ENCODE measurements at regions not wholly inside any gene's neighbourhood (a gene's known extent, or its start where the extent isn't known, plus 50 kb on each side); places are given as distances from the start of the nearest gene placed in this dataset.

DNA sequence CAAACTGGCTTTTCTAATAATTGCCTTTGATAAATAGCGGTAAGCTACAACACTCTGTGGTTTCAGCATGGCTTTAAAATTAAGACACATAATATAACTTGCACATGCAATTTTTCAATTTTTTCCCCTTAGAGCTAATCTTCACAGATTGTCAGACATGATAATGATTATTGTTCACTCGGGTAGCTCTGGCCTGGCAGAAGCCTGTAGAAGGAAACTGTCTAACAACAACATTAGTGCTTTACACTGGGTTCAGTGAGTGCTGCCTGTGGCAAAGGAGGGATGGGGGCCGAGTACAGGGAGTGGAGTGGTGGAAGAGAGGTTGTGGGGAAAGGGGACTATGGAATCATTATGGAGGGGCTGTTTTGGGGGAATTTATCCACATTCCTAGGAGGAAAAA lies 67.2 kb upstream of the AUTS2 start:
- no peaks in the 10 kb centered on the region for H3K9me3 ChIP-seq (ENCODE audit: control insufficient read depth, insufficient read depth, low read depth, low read length)
- POLR2A ChIA-PET = no interaction called here
- TF ChIP-seq ZNF311 (tag by site-specific recombination; IDR thresholded peaks at IDR 0.05; ENCODE audit: borderline replicate concordance) = no peak
- no peak for TF ChIP-seq ZNF777 (tag by site-specific recombination; IDR thresholded peaks at IDR 0.05; ENCODE audit: borderline replicate concordance)
- no peak for TF ChIP-seq ZNF121 (tag by site-specific recombination; IDR thresholded peaks at IDR 0.05)
- TF ChIP-seq ZNF16 (tag by site-specific recombination; IDR thresholded peaks at IDR 0.05; ENCODE audit: low read depth) = no peak
- no peak for TF ChIP-seq KLF10 (tag by site-specific recombination; IDR thresholded peaks at IDR 0.05)
- TF ChIP-seq ZNF175 (tag by site-specific recombination; IDR thresholded peaks at IDR 0.05) = no peak
- TF ChIP-seq WT1 (tag by site-specific recombination; IDR thresholded peaks at IDR 0.05) = no peak
- TF ChIP-seq ZNF48 (tag by site-specific recombination; IDR thresholded peaks at IDR 0.05) = no peak
- no peak for TF ChIP-seq ZNF248 (tag by site-specific recombination; IDR thresholded peaks at IDR 0.05)
- TF ChIP-seq ZNF629 (tag by site-specific recombination; IDR thresholded peaks at IDR 0.05) = no peak
- no peak for TF ChIP-seq KLF1 (tag by site-specific recombination; IDR thresholded peaks at IDR 0.05)
- TF ChIP-seq, protein P1, sequence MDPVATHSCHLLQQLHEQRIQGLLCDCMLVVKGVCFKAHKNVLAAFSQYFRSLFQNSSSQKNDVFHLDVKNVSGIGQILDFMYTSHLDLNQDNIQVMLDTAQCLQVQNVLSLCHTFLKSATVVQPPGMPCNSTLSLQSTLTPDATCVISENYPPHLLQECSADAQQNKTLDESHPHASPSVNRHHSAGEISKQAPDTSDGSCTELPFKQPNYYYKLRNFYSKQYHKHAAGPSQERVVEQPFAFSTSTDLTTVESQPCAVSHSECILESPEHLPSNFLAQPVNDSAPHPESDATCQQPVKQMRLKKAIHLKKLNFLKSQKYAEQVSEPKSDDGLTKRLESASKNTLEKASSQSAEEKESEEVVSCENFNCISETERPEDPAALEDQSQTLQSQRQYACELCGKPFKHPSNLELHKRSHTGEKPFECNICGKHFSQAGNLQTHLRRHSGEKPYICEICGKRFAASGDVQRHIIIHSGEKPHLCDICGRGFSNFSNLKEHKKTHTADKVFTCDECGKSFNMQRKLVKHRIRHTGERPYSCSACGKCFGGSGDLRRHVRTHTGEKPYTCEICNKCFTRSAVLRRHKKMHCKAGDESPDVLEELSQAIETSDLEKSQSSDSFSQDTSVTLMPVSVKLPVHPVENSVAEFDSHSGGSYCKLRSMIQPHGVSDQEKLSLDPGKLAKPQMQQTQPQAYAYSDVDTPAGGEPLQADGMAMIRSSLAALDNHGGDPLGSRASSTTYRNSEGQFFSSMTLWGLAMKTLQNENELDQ (tag by site-specific recombination; IDR thresholded peaks at IDR 0.05; ENCODE audit: low read depth) = no peak
- TF ChIP-seq PRDM1 (tag by site-specific recombination; IDR thresholded peaks at IDR 0.05) = no peak
- TF ChIP-seq ZFHX2 (tag by site-specific recombination; conservative IDR thresholded peaks at IDR 0.05) = no peak
- no peak for TF ChIP-seq ZNF549 (tag by site-specific recombination; IDR thresholded peaks at IDR 0.05)
- no peak overlapping the region for H3K4me3 ChIP-seq (ENCODE audit: low read depth, low read length)
- no peak overlapping the region for H3K27ac ChIP-seq (ENCODE audit: extremely low read depth, low read depth, low read length)
- H3K36me3 ChIP-seq (ENCODE audit: control insufficient read depth in 2 of 2, insufficient read depth in 1 of 2, low read length in 2 of 2) = no peaks in the 10 kb centered on the region
- H3K4me1 ChIP-seq (ENCODE audit: control insufficient read depth, insufficient read depth, low read length) = no peaks in the 10 kb centered on the region
- CTCF ChIA-PET = interaction anchor here (0.6 kb wide), 1 partner anchor 298 kb away, joined by 3 read pairs; no protein-coding TSS in a partner anchor

DNA sequence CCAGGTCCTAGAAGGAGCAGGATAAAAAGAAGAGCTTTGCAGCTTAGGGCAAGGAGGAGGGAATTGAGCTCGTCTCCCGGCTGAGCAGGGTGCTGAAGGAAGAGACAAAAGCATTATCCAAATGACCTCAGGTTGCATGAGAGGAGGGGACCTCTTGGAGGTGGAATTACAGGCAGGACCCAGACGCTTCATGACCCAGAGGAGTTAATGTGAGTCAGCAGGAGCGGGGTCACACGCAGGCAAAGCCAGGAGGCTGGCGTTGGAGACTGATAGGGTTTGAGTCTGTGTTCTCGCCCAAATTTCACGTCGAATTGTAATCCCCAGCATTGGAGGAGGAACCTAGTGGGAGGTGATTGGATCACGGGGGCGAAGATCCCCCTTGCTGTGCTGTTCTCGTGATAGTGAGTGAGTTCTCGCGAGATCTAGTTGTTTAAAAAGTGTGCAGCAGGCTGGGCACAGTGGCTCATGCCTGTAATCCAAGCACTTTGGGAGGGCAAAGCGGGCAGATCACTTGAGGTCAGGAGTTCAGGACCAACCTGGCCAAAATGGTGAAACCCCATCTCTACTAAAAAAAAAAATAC lies 63.7 kb upstream of the AUTS2 start:
- H3K9me3 ChIP-seq (ENCODE audit: control insufficient read depth, insufficient read depth, low read depth, low read length) = no peaks in the 10 kb centered on the region
- no peak overlapping the region for H3K27ac ChIP-seq (ENCODE audit: extremely low read depth, low read depth, low read length)
- ChIA-PET POLR2A (no interaction called here), CTCF (interaction anchor here (0.6 kb wide), 1 partner anchor 287 kb away, joined by 3 read pairs; no protein-coding TSS in a partner anchor)
- H3K4me1 ChIP-seq (ENCODE audit: control insufficient read depth, insufficient read depth, low read length) = no peaks in the 10 kb centered on the region
- H3K36me3 ChIP-seq (ENCODE audit: control insufficient read depth in 2 of 2, insufficient read depth in 1 of 2, low read length in 2 of 2) = no peaks in the 10 kb centered on the region
- no peak overlapping the region for H3K4me3 ChIP-seq (ENCODE audit: low read depth, low read length)
- TF ChIP-seq ZNF707 (tag by site-specific recombination; IDR thresholded peaks at IDR 0.05) = no peak
- TF ChIP-seq, protein P2, sequence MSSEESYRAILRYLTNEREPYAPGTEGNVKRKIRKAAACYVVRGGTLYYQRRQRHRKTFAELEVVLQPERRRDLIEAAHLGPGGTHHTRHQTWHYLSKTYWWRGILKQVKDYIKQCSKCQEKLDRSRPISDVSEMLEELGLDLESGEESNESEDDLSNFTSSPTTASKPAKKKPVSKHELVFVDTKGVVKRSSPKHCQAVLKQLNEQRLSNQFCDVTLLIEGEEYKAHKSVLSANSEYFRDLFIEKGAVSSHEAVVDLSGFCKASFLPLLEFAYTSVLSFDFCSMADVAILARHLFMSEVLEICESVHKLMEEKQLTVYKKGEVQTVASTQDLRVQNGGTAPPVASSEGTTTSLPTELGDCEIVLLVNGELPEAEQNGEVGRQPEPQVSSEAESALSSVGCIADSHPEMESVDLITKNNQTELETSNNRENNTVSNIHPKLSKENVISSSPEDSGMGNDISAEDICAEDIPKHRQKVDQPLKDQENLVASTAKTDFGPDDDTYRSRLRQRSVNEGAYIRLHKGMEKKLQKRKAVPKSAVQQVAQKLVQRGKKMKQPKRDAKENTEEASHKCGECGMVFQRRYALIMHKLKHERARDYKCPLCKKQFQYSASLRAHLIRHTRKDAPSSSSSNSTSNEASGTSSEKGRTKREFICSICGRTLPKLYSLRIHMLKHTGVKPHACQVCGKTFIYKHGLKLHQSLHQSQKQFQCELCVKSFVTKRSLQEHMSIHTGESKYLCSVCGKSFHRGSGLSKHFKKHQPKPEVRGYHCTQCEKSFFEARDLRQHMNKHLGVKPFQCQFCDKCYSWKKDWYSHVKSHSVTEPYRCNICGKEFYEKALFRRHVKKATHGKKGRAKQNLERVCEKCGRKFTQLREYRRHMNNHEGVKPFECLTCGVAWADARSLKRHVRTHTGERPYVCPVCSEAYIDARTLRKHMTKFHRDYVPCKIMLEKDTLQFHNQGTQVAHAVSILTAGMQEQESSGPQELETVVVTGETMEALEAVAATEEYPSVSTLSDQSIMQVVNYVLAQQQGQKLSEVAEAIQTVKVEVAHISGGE (tag by site-specific recombination; conservative IDR thresholded peaks at IDR 0.05; ENCODE audit: low read depth) = no peak
- no peak for TF ChIP-seq ZBTB1 (tag by site-specific recombination; IDR thresholded peaks at IDR 0.05)
- TF ChIP-seq, protein P3, sequence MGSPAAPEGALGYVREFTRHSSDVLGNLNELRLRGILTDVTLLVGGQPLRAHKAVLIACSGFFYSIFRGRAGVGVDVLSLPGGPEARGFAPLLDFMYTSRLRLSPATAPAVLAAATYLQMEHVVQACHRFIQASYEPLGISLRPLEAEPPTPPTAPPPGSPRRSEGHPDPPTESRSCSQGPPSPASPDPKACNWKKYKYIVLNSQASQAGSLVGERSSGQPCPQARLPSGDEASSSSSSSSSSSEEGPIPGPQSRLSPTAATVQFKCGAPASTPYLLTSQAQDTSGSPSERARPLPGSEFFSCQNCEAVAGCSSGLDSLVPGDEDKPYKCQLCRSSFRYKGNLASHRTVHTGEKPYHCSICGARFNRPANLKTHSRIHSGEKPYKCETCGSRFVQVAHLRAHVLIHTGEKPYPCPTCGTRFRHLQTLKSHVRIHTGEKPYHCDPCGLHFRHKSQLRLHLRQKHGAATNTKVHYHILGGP (tag by site-specific recombination; IDR thresholded peaks at IDR 0.05) = no peak
- TF ChIP-seq ZNF211 (tag by site-specific recombination; IDR thresholded peaks at IDR 0.05; ENCODE audit: low read depth) = no peak
- no peak for TF ChIP-seq ZNF701 (tag by site-specific recombination; IDR thresholded peaks at IDR 0.05)
- no peak for TF ChIP-seq ZNF248 (tag by site-specific recombination; IDR thresholded peaks at IDR 0.05)
- no peak for TF ChIP-seq REPIN1 (tag by site-specific recombination; IDR thresholded peaks at IDR 0.05; ENCODE audit: low read depth)
- TF ChIP-seq ZNF184 (tag by site-specific recombination; IDR thresholded peaks at IDR 0.05) = no peak
- TF ChIP-seq ZNF324 (tag by site-specific recombination; IDR thresholded peaks at IDR 0.05) = no peak
- no peak for TF ChIP-seq ZNF623 (tag by site-specific recombination; IDR thresholded peaks at IDR 0.05)
- no peak for TF ChIP-seq ZNF777 (tag by site-specific recombination; IDR thresholded peaks at IDR 0.05; ENCODE audit: borderline replicate concordance)
- TF ChIP-seq GLI4 (tag by site-specific recombination; IDR thresholded peaks at IDR 0.05) = no peak
- TF ChIP-seq ZNF514 (tag by site-specific recombination; IDR thresholded peaks at IDR 0.05) = no peak
- TF ChIP-seq MZF1 (tag by site-specific recombination; IDR thresholded peaks at IDR 0.05; ENCODE audit: borderline replicate concordance) = no peak
- TF ChIP-seq, protein P4, sequence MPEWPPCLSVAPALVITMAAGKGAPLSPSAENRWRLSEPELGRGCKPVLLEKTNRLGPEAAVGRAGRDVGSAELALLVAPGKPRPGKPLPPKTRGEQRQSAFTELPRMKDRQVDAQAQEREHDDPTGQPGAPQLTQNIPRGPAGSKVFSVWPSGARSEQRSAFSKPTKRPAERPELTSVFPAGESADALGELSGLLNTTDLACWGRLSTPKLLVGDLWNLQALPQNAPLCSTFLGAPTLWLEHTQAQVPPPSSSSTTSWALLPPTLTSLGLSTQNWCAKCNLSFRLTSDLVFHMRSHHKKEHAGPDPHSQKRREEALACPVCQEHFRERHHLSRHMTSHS (tag by site-specific recombination; IDR thresholded peaks at IDR 0.05) = no peak
- TF ChIP-seq ZNF654 (tag by site-specific recombination; IDR thresholded peaks at IDR 0.05; ENCODE audit: low read depth) = no peak

All from HEK293 (cell line).